ENCODE measurements at regions not wholly inside any gene's neighbourhood (a gene's known extent, or its start where the extent isn't known, plus 50 kb on each side); places are given as distances from the start of the nearest gene placed in this dataset.

DNA sequence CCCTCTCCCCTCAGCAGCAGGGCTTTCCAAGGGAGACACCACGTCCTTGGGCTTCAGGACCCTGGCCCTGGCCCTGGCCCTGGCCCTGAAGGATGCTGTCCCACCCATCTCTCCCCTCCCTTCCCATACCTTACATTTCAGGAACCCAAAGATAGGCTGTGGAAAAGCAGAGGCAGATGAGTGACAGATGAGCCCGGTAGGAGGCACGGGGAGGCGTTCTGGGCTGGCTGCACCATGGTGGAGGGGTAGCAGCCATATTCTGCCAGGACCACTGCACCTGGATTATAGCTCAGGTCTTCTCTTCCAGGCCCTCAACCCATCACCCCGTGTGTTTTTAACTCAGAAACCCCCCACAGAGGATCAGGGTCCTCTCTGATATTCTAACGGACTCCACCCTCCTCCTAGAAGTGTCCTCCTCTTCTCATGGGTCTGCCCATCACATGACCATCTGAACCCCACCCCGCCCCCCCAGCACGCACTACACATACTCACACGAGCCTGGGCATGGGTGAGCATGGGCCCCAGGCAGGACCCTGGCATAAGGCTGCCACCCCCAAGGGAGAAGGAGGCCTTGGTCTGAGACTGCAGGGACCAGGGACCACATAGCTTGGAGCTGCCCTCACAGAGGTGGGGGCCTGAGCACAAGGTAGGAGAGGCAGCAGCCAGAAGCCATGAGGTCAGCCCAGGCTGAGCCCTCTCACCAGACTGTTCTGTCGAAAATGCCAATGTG, 220.8 kb upstream of the CDH4 start (continued):
- TF ChIP-seq BRCA1 (IDR thresholded peaks at IDR 0.05; ENCODE audit: low read depth, low read length) (no peak), KDM1A (IDR thresholded peaks at IDR 0.05; ENCODE audit: borderline replicate concordance, low read length) (no peak), CEBPB (IDR thresholded peaks at IDR 0.05; ENCODE audit: low read depth, low read length) (no peak)

Data from H1 (cell line).